Myocyte (in vitro differentiated cells): ENCODE measurements at regions not wholly inside any gene's neighbourhood (a gene's known extent, or its start where the extent isn't known, plus 50 kb on each side); places are given as distances from the start of the nearest gene placed in this dataset.
"Not testable (repeated sequence)": the region's sequence is repeated elsewhere in the genome, so short reads cannot be mapped to it uniquely, and the experiment has no call there.

Experiments used
- DNase-seq: peaks from one replicate; pipeline ENCODE4 v3.0.0-alpha.2; 2012; ENCODE audit warnings: low read depth

DNA sequence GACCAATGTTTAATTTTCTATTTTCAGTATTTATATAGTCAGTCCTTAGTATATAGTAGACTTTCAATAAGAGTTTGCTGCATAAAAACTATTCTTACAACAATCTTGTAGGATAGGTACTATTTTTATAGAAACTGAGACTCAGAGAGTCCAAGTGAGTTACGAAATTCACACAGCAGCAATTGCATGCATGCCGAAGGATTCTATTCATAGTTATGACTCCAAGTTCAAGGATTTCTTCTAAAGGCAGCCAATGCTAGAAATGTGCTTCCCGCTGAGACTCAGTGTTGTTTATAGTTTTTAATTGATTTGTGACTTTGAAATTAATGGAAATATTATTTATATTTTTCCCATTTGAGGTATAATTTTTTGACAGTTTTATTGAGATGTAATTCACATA lies 62.7 kb upstream of the CSNK1A1L start:
- no peak for DNase-seq

DNA sequence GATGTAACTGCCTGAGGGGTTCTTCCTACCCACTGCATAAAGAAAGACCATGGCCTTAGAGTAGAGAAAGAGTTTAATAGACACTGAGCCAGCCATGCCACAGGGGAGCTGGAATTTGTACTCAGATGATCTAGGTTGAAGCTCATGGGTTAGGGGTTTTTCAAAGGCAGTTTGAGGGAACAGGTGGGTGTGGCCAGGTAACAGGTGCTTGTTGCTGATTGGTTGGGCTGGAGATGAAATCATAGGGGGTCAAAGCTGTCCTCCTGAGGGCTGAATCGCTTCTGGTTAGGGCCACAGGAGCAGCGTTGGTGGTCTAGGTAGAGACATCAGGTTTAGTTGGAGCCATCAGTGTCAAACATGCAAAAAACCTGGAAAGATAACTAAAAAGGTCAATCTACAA lies 59.2 kb upstream of the CSNK1A1L start:
- no peak for DNase-seq

DNA sequence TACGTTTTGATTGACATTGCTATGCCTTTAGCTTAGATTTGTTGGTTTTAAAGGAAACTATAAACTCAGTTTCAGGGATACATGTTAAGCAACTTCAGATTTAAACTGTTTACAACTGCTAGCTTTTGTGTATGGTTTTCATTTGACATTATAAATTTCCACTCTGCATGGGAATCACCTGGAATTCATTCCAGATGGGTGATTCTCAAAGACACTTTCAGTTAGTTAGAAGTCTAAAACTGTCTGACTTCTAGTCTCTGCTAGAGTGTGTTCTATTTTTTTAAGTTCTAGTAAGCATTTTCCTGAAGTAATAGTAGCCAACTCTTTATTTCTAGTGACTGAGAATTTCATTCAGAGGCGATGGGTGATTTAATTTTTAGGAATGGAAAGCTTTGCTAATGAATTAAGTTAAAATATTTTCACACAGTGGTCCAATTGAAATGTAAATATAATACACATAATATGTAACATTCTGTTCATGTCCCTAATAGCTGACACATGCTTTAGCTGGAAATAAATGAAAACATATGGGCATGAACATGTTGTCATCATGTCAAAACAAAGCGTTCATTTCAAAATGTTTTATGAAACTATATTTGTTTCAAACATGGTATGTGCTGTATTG lies 58.3 kb upstream of the CSNK1A1L start:
- DNase-seq = no peak

DNA sequence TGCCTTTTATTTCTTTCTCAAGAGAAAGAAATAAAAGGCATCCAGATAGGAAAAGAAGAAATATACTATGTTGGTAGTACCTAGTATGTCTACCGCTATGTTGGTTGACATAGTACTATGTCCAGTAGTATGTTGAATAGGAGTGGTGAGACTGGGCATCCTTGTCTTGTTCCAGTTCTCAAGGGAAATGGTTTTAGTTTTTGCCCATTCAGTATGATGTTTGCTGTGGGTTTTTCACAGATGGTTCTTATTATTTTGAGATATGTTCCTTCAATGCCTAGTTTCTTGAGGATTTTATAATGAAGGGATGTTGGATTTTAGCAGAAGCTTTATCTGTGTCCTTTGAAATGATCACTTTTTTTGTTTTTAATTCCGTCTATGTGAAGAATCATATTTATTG lies 53.0 kb upstream of the CSNK1A1L start:
- no peak for DNase-seq

DNA sequence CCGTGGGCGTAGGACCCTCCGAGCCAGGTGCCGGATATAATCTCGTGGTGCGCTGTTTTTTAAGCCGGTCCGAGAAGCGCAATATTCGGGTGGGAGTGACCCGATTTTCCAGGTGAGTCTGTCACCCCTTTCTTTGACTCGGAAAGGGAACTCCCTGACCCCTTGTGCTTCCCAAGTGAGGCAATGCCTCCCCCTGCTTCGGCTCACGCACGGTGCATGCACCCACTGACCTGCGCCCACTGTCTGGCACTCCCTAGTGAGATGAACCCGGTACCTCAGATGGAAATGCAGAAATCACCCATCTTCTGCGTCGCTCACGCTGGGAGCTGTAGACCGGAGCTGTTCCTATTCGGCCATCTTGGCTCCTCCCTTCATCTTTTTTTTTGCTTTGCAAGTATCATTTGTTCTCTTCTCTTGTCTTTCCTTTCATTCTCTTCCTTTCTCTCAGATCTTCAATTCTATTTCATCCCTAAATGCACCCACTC lies 50.2 kb upstream of the CSNK1A1L start:
- DNase-seq = not testable (repeated sequence)
